Mammary epithelial cell (primary cell): ENCODE measurements at regions not wholly inside any gene's neighbourhood (a gene's known extent, or its start where the extent isn't known, plus 50 kb on each side); places are given as distances from the start of the nearest gene placed in this dataset.

Source experiments
- CTCF ChIP-seq, 2 donors: IDR thresholded peaks in 1 of 2; conservative IDR thresholded peaks in 1 of 2; 2 replicates each; pipeline ENCODE4 v1.5.1; 2011 to 2012; ENCODE audit warnings: inconsistent platforms in 2 of 2, low read length in 2 of 2, mild to moderate bottlenecking in 2 of 2, control low read depth in 1 of 2, low read depth in 1 of 2; ENCODE audit not compliant: insufficient read depth in 1 of 2; ENCODE audit errors: extremely low read depth in 1 of 2
- EZH2 ChIP-seq: IDR thresholded peaks from 2 replicates; pipeline ENCODE4 v1.6.1; 2012; ENCODE audit warnings: low read length, inconsistent platforms, borderline replicate concordance

GRCh38 chr3:168648321-168648720 lies 552.6 kb upstream of the GOLIM4 start:
- TF ChIP-seq CTCF (conservative IDR thresholded peaks at IDR 0.05 in 1 of 2, IDR thresholded peaks at IDR 0.05 in 1 of 2; ENCODE audit: extremely low read depth in 1 of 2, insufficient read depth in 1 of 2, low read depth in 1 of 2, low read length in 2 of 2) (no peak), EZH2 (no peak)
